ENCODE measurements at regions not wholly inside any gene's neighbourhood (a gene's known extent, or its start where the extent isn't known, plus 50 kb on each side); places are given as distances from the start of the nearest gene placed in this dataset.

GRCh38 chr2:19627359-19627758 lies 268.9 kb upstream of the OSR1 start:
- no peak for FAIRE-seq
- TF ChIP-seq TCF12 (IDR thresholded peaks at IDR 0.05; ENCODE audit: low read depth, low read length) (no peak), REST (IDR thresholded peaks at IDR 0.05; ENCODE audit: low read depth, low read length) (no peak), SP1 (IDR thresholded peaks at IDR 0.05; ENCODE audit: low read depth, low read length) (no peak), EED (IDR thresholded peaks at IDR 0.05; ENCODE audit: low read depth) (no peak), IRF4 (IDR thresholded peaks at IDR 0.05; ENCODE audit: low read depth, low read length) (no peak), CEBPZ (IDR thresholded peaks at IDR 0.05; ENCODE audit: low read depth, low read length) (no peak), RAD21 (IDR thresholded peaks at IDR 0.05; ENCODE audit: insufficient read depth, low read depth, low read length) (no peak), MXI1 (IDR thresholded peaks at IDR 0.05; ENCODE audit: low read depth, low read length) (no peak), PRDM15 (CRISPR knock-in tag; IDR thresholded peaks at IDR 0.05) (no peak), ZNF687 (IDR thresholded peaks at IDR 0.05) (no peak)
- no peaks in the 10 kb centered on the region for H3K79me2 ChIP-seq (ENCODE audit: control insufficient read depth, insufficient read depth, low read length)
- no peak for ATAC-seq
- ChIA-PET CTCF (interaction anchor here (0.6 kb wide), 1 partner anchor 1676 kb away, joined by 3 read pairs; no protein-coding TSS in a partner anchor), POLR2A (no interaction called here), RAD21 (ENCODE audit: unreplicated experiment) (no interaction called here), SMC1A (ENCODE audit: uncharacterized antibody, unreplicated experiment) (no interaction called here)
- DNase-seq (ENCODE audit: low read depth, low spot score) = no peak
- no TSS peak for BruUV-seq (replicated peaks)
- H3K4me3 ChIP-seq = no peak overlapping the region
- no peaks in the 10 kb centered on the region for H3K36me3 ChIP-seq (ENCODE audit: control insufficient read depth in 2 of 2, insufficient read depth in 2 of 2, low read length in 1 of 2)
- no peaks in the 10 kb centered on the region for H3K4me1 ChIP-seq (ENCODE audit: control insufficient read depth, insufficient read depth, low read length)
- H4K20me1 ChIP-seq (ENCODE audit: control insufficient read depth, insufficient read depth) = no peaks in the 10 kb centered on the region
- H3K9ac ChIP-seq (ENCODE audit: control insufficient read depth, insufficient read depth, low read length) = no peak overlapping the region
- H3K4me2 ChIP-seq (ENCODE audit: control insufficient read depth, insufficient read depth) = no peak overlapping the region
- no peak overlapping the region for H3K27ac ChIP-seq (ENCODE audit: control insufficient read depth, insufficient read depth)
- intact Hi-C loops (cut with micrococcal nuclease; ENCODE audit: unreplicated experiment) = no loop called here
- no peaks in the 10 kb centered on the region for H3K9me3 ChIP-seq (replicated peaks; ENCODE audit: control insufficient read depth, insufficient read depth, low read length)
- no peaks in the 10 kb centered on the region for H3K27me3 ChIP-seq (replicated peaks in 1 of 2; ENCODE audit: control insufficient read depth in 2 of 2, insufficient read depth in 2 of 2, low read length in 1 of 2)
- H2AFZ ChIP-seq (ENCODE audit: control insufficient read depth, low read depth, low read length) = no peak overlapping the region
- in situ Hi-C loops (cut with MboI) = no loop called here

Data from GM12878 (cell line).